ENCODE measurements at regions not wholly inside any gene's neighbourhood (a gene's known extent, or its start where the extent isn't known, plus 50 kb on each side); places are given as distances from the start of the nearest gene placed in this dataset.

GRCh38 chr4:31620476-31620875 lies 900.3 kb downstream of the PCDH7 start:
- no peak for TF ChIP-seq CTCF (IDR thresholded peaks at IDR 0.05; ENCODE audit: low read depth, low read length)
- DNase-seq (ENCODE audit: low read depth, low spot score) = peak; percentile 35
- H3K4me3 ChIP-seq (ENCODE audit: low read depth, low read length) = no peak overlapping the region
- in situ Hi-C loops (cut with HindIII; ENCODE audit: low sequenced_read_pairs) = no loop called here

GRCh38 chr4:31645236-31645635 lies 925.1 kb downstream of the PCDH7 start:
- no peak overlapping the region for H3K4me3 ChIP-seq (ENCODE audit: low read depth, low read length)
- no peak for DNase-seq (ENCODE audit: low read depth, low spot score)
- no peak for TF ChIP-seq CTCF (IDR thresholded peaks at IDR 0.05; ENCODE audit: low read depth, low read length)
- in situ Hi-C loops (cut with HindIII; ENCODE audit: low sequenced_read_pairs) = no loop called here

GRCh38 chr4:31647786-31648185 lies 927.6 kb downstream of the PCDH7 start:
- no peak for DNase-seq (ENCODE audit: low read depth, low spot score)
- in situ Hi-C loops (cut with HindIII; ENCODE audit: low sequenced_read_pairs) = no loop called here
- no peak for TF ChIP-seq CTCF (IDR thresholded peaks at IDR 0.05; ENCODE audit: low read depth, low read length)
- no peak overlapping the region for H3K4me3 ChIP-seq (ENCODE audit: low read depth, low read length)

GRCh38 chr4:31649878-31650277 lies 929.7 kb downstream of the PCDH7 start:
- no peak for TF ChIP-seq CTCF (IDR thresholded peaks at IDR 0.05; ENCODE audit: low read depth, low read length)
- in situ Hi-C loops (cut with HindIII; ENCODE audit: low sequenced_read_pairs) = no loop called here
- H3K4me3 ChIP-seq (ENCODE audit: low read depth, low read length) = no peak overlapping the region
- no peak for DNase-seq (ENCODE audit: low read depth, low spot score)

GRCh38 chr4:31651541-31651940 lies 931.4 kb downstream of the PCDH7 start:
- no peak for DNase-seq (ENCODE audit: low read depth, low spot score)
- H3K4me3 ChIP-seq (ENCODE audit: low read depth, low read length) = no peak overlapping the region
- in situ Hi-C loops (cut with HindIII; ENCODE audit: low sequenced_read_pairs) = no loop called here
- no peak for TF ChIP-seq CTCF (IDR thresholded peaks at IDR 0.05; ENCODE audit: low read depth, low read length)

- H3K4me3 ChIP-seq (ENCODE audit: low read depth, low read length) = no peak overlapping the region
- DNase-seq (ENCODE audit: low read depth, low spot score) = peak; percentile 34
- in situ Hi-C loops (cut with HindIII; ENCODE audit: low sequenced_read_pairs) = no loop called here
- TF ChIP-seq CTCF (IDR thresholded peaks at IDR 0.05; ENCODE audit: low read depth, low read length) = no peak
Measured at GRCh38 chr4:31655328-31655727, 935.2 kb downstream of the PCDH7 start.

All from astrocyte of the spinal cord (primary cell).